Gastrocnemius medialis (tissue), 4 donors: ENCODE measurements at regions not wholly inside any gene's neighbourhood (a gene's known extent, or its start where the extent isn't known, plus 50 kb on each side); places are given as distances from the start of the nearest gene placed in this dataset.

ENCODE experiments used
- CTCF ChIP-seq, 5 experiments: fragments of 450-650 bp in 3 of 5; fragments of 200-600 bp in 2 of 5; sonication (generic) in 2 of 5; IDR thresholded peaks in 4 of 5; conservative IDR thresholded peaks in 1 of 5; 1 replicate in 4 of 5; 2 replicates in 1 of 5; pipeline ENCODE4 v1.5.1; 2016 to 2019; ENCODE audit warnings: antibody characterized with exemption in 5 of 5, mild to moderate bottlenecking in 3 of 5, moderate library complexity in 3 of 5
- POLR2A ChIP-seq, 2 donors: fragments of 450-650 bp; IDR thresholded peaks; one replicate each; pipeline ENCODE4 v1.6.1; 2017; ENCODE audit warnings: antibody characterized with exemption in 2 of 2, mild to moderate bottlenecking in 2 of 2, moderate library complexity in 2 of 2

GRCh38 chr14:73784988-73785313 lies 66.7 kb upstream of the PTGR2 start:
- TF ChIP-seq CTCF (IDR thresholded peaks at IDR 0.05 in 4 of 5, conservative IDR thresholded peaks at IDR 0.05 in 1 of 5) (no peak), POLR2A (IDR thresholded peaks at IDR 0.05) (no peak)
